A673 (cell line): ENCODE measurements at regions not wholly inside any gene's neighbourhood (a gene's known extent, or its start where the extent isn't known, plus 50 kb on each side); places are given as distances from the start of the nearest gene placed in this dataset.

Experiments
- EZH2 ChIP-seq: fragments of 200-600 bp; sonication (generic); IDR thresholded peaks from 2 replicates; pipeline ENCODE4 v1.6.1; 2017; ENCODE audit warnings: borderline replicate concordance, low read depth, mild to moderate bottlenecking, mixed read lengths, antibody characterized with exemption, low read length; ENCODE audit not compliant: poor library complexity, severe bottlenecking
- TF ChIP-seq, protein P1 (sequence below): fragments of 300-800, 200-600 bp; sonication (generic); conservative IDR thresholded peaks from 2 replicates; pipeline ENCODE4 v1.5.1; 2017; ENCODE audit warnings: low read depth, mild to moderate bottlenecking, antibody characterized with exemption, low read length, moderate library complexity, mixed read lengths

- no peak for TF ChIP-seq EZH2
- TF ChIP-seq, protein P1, sequence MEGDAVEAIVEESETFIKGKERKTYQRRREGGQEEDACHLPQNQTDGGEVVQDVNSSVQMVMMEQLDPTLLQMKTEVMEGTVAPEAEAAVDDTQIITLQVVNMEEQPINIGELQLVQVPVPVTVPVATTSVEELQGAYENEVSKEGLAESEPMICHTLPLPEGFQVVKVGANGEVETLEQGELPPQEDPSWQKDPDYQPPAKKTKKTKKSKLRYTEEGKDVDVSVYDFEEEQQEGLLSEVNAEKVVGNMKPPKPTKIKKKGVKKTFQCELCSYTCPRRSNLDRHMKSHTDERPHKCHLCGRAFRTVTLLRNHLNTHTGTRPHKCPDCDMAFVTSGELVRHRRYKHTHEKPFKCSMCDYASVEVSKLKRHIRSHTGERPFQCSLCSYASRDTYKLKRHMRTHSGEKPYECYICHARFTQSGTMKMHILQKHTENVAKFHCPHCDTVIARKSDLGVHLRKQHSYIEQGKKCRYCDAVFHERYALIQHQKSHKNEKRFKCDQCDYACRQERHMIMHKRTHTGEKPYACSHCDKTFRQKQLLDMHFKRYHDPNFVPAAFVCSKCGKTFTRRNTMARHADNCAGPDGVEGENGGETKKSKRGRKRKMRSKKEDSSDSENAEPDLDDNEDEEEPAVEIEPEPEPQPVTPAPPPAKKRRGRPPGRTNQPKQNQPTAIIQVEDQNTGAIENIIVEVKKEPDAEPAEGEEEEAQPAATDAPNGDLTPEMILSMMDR = no peak
Measured at GRCh38 chr3:17800232-17800631, 57.8 kb upstream of the TBC1D5 start.
